A673 (cell line): ENCODE measurements at regions not wholly inside any gene's neighbourhood (a gene's known extent, or its start where the extent isn't known, plus 50 kb on each side); places are given as distances from the start of the nearest gene placed in this dataset.
A peak's percentile ranks its signal among the peaks of the same experiment; 100 is the strongest.

Source experiments
- BruUV-seq: library from RNA; stranded (reverse); fragments of 400-500 nt; replicated peaks from 2 replicates; lab custom pipeline; 2021; lab: Mats Ljungman, UMichigan
- CTCF ChIA-PET: fragments of 300-600 bp; sonication (Branson Sonifier 250); formaldehyde crosslinking; loops from one replicate; lab custom pipeline; 2022; ENCODE audit warnings: antibody characterized with exemption; lab: Charles Lee
- POLR2A ChIA-PET: fragments of 300-600 bp; sonication (Branson Sonifier 250); formaldehyde crosslinking; loops from one replicate; lab custom pipeline; 2022; ENCODE audit warnings: antibody characterized with exemption; ENCODE audit not compliant: low non-redundant PET; lab: Charles Lee
- DNase-seq: peaks from one replicate; pipeline ENCODE4 v3.0.0-alpha.2; 2015; ENCODE audit warnings: low spot score
- H3K27ac ChIP-seq: fragments of 200-600 bp; sonication (generic); 2 replicates; pipeline ENCODE4 v1.5.1; 2016; ENCODE audit warnings: mixed run types, low read depth, mild to moderate bottlenecking, mixed read lengths, antibody characterized with exemption, low read length; ENCODE audit not compliant: poor library complexity, severe bottlenecking
- H3K27me3 ChIP-seq: fragments of 200-600 bp; sonication (generic); replicated peaks from 2 replicates; pipeline ENCODE4 v1.6.1; 2017; ENCODE audit warnings: mixed run types, low read depth, mild to moderate bottlenecking, mixed read lengths, antibody characterized with exemption, low read length; ENCODE audit not compliant: insufficient read depth, poor library complexity
- H3K36me3 ChIP-seq: fragments of 200-600 bp; sonication (generic); 2 replicates; pipeline ENCODE4 v1.6.1; 2016; ENCODE audit warnings: mixed run types, mild to moderate bottlenecking, mixed read lengths, antibody characterized with exemption, low read length; ENCODE audit not compliant: insufficient read depth, poor library complexity, severe bottlenecking
- H3K4me1 ChIP-seq: fragments of 200-600 bp; sonication (generic); 2 replicates; pipeline ENCODE4 v1.6.1; 2017; ENCODE audit warnings: mixed run types, mild to moderate bottlenecking, mixed read lengths, antibody characterized with exemption, low read length; ENCODE audit not compliant: insufficient read depth, poor library complexity, severe bottlenecking
- H3K4me3 ChIP-seq: fragments of 200-600 bp; sonication (generic); 2 replicates; pipeline ENCODE4 v1.5.1; 2016; ENCODE audit warnings: low read depth, mixed run types, mild to moderate bottlenecking, mixed read lengths, low read length; ENCODE audit not compliant: poor library complexity, severe bottlenecking
- H3K9me3 ChIP-seq: fragments of 200-600 bp; sonication (generic); 2 replicates; pipeline ENCODE4 v1.6.1; 2016; ENCODE audit warnings: mixed run types, low read depth, mild to moderate bottlenecking, mixed read lengths, antibody characterized with exemption, low read length; ENCODE audit not compliant: poor library complexity, severe bottlenecking
- CTCF ChIP-seq: fragments of 300-800, 200-600 bp; sonication (generic); conservative IDR thresholded peaks from 2 replicates; pipeline ENCODE4 v1.5.1; 2017; ENCODE audit warnings: low read depth, mild to moderate bottlenecking, antibody characterized with exemption, low read length, moderate library complexity, mixed read lengths
- EZH2 ChIP-seq: fragments of 200-600 bp; sonication (generic); IDR thresholded peaks from 2 replicates; pipeline ENCODE4 v1.6.1; 2017; ENCODE audit warnings: borderline replicate concordance, low read depth, mild to moderate bottlenecking, mixed read lengths, antibody characterized with exemption, low read length; ENCODE audit not compliant: poor library complexity, severe bottlenecking
- intact Hi-C: fragments of 100-400 bp; cut with micrococcal nuclease; formaldehyde crosslinking; loops from one replicate; pipeline ENCODE4 v1.10.0; 2022; ENCODE audit not compliant: unreplicated experiment

GRCh38 chr9:87333802-87334201 lies 163.9 kb upstream of the DAPK1 start:
- H3K27me3 ChIP-seq = no peaks in the 10 kb centered on the region
- POLR2A ChIA-PET = no interaction called here
- TF ChIP-seq CTCF (no peak), EZH2 (no peak)
- no peaks in the 10 kb centered on the region for H3K36me3 ChIP-seq
- intact Hi-C loops = no loop called here
- peaks cover 31% of the 10 kb centered on the region for H3K4me1 ChIP-seq
- DNase-seq = no peak
- CTCF ChIA-PET = no interaction called here
- H3K9me3 ChIP-seq = peaks cover 16% of the 10 kb centered on the region
- H3K27ac ChIP-seq = no peak overlapping the region
- no peak overlapping the region for H3K4me3 ChIP-seq
- no TSS peak for BruUV-seq

- CTCF ChIA-PET = no interaction called here
- no peak for DNase-seq
- Histone ChIP-seq H3K27ac (peak overlapping the region; percentile 77), H3K4me3 (no peak overlapping the region), H3K9me3 (peaks cover 16% of the 10 kb centered on the region), H3K36me3 (no peaks in the 10 kb centered on the region), H3K4me1 (peaks cover 35% of the 10 kb centered on the region), H3K27me3 (no peaks in the 10 kb centered on the region)
- BruUV-seq = no TSS peak
- intact Hi-C loops = no loop called here
- TF ChIP-seq EZH2 (no peak), CTCF (no peak)
- POLR2A ChIA-PET = no interaction called here
Observed at GRCh38 chr9:87334366-87334765, 163.3 kb upstream of the DAPK1 start.

- ChIA-PET POLR2A (no interaction called here), CTCF (interaction anchor here (0.5 to 0.6 kb wide), 2 partner anchors 1056 to 1195 kb away, joined by 4 to 7 read pairs; no protein-coding TSS in a partner anchor)
- H3K36me3 ChIP-seq = no peaks in the 10 kb centered on the region
- H3K4me1 ChIP-seq = peaks cover 45% of the 10 kb centered on the region
- no peak overlapping the region for H3K4me3 ChIP-seq
- no peaks in the 10 kb centered on the region for H3K27me3 ChIP-seq
- peak; percentile 89 for DNase-seq
- BruUV-seq = no TSS peak
- peak overlapping the region; percentile 77 for H3K27ac ChIP-seq
- intact Hi-C loops = loop anchor here (2.0 to 5.0 kb wide), 6 partner anchors 70 to 924 kb away; partner anchors contain the start of gene DAPK1
- peaks cover 7% of the 10 kb centered on the region for H3K9me3 ChIP-seq
- 0 out of 2 replicates have a peak, but pooled peaks have one; percentile 56 for TF ChIP-seq CTCF
- no peak for TF ChIP-seq EZH2
Observed at GRCh38 chr9:87336407-87336806, 161.3 kb upstream of the DAPK1 start.
